Neuron (in vitro differentiated cells): ENCODE measurements at regions not wholly inside any gene's neighbourhood (a gene's known extent, or its start where the extent isn't known, plus 50 kb on each side); places are given as distances from the start of the nearest gene placed in this dataset.

Source experiments
- H2AFZ ChIP-seq: one replicate; pipeline ENCODE4 v1.6.1; 2013; ENCODE audit warnings: low read depth, mild to moderate bottlenecking, inconsistent platforms, low read length, moderate library complexity
- H3K27me3 ChIP-seq: one replicate; pipeline ENCODE4 v1.6.1; 2013; ENCODE audit warnings: low read length; ENCODE audit not compliant: insufficient read depth
- H3K36me3 ChIP-seq: one replicate; pipeline ENCODE4 v1.6.1; 2013; ENCODE audit warnings: low read length; ENCODE audit not compliant: insufficient read depth
- H3K4me1 ChIP-seq: one replicate; pipeline ENCODE4 v1.6.1; 2013; ENCODE audit warnings: low read length; ENCODE audit not compliant: insufficient read depth
- H3K4me3 ChIP-seq: 2 replicates; pipeline ENCODE4 v1.5.1; 2013; ENCODE audit warnings: mild to moderate bottlenecking, low read length, moderate library complexity
- H3K9me3 ChIP-seq: one replicate; pipeline ENCODE4 v1.6.1; 2013; ENCODE audit warnings: low read length

DNA sequence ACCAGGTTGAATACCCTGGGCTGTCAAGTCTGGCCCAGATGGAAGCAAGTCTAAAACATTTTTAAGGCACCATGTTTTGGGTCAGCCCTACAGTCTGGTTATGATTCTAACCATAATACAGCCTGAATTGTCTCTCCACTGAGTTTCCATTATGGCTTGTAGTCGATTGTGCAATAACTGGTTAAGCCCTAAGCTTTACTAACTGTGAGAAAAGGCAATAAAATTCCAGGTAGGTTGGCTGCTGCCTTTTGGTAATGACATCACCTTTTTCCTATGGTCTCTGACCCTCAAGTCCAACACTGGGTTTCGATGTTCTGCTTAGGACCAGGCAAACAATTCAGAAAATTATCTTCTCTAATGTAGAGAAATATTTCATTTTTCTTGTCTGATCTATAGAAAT, 243.3 kb downstream of the ACTL7B start:
- Histone ChIP-seq H3K36me3 (no peaks in the 10 kb centered on the region), H3K4me1 (no peaks in the 10 kb centered on the region), H3K4me3 (no peak overlapping the region), H2AFZ (no peak overlapping the region), H3K9me3 (no peaks in the 10 kb centered on the region), H3K27me3 (no peaks in the 10 kb centered on the region)

DNA sequence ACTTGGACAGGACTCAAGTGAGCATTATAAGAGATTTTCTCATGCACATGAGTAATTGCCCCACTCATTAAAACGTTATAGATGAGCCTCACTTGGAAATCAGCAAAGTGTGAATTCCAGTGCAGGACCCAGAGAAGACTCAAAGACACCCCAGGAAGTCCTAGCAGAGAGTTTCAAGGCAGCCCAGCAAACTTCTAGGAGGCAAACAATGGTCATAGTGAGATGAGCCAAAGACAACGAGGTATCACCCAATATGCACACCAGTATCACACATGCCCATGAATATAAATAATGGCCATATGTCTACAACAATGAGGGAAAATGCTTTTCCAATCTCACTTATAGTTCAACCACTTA, 245.9 kb downstream of the ACTL7B start:
- H2AFZ ChIP-seq: no peak overlapping the region
- H3K36me3 ChIP-seq: no peaks in the 10 kb centered on the region
- H3K27me3 ChIP-seq: no peaks in the 10 kb centered on the region
- H3K4me1 ChIP-seq: no peaks in the 10 kb centered on the region
- no peaks in the 10 kb centered on the region for H3K9me3 ChIP-seq
- no peak overlapping the region for H3K4me3 ChIP-seq

GRCh38 chr9:108609227-108609896, 246.4 kb downstream of the ACTL7B start:
- H3K27me3 ChIP-seq: no peaks in the 10 kb centered on the region
- H3K4me3 ChIP-seq: no peak overlapping the region
- no peaks in the 10 kb centered on the region for H3K36me3 ChIP-seq
- H3K4me1 ChIP-seq: no peaks in the 10 kb centered on the region
- H3K9me3 ChIP-seq: no peaks in the 10 kb centered on the region
- H2AFZ ChIP-seq: no peak overlapping the region

GRCh38 chr9:108607607-108608006, 248.2 kb downstream of the ACTL7B start:
- no peaks in the 10 kb centered on the region for H3K4me1 ChIP-seq
- no peaks in the 10 kb centered on the region for H3K36me3 ChIP-seq
- H3K27me3 ChIP-seq: no peaks in the 10 kb centered on the region

GRCh38 chr9:108606401-108606800, 249.4 kb downstream of the ACTL7B start:
- no peaks in the 10 kb centered on the region for H3K27me3 ChIP-seq

More at GRCh38 chr9:108607607-108608006, 248.2 kb downstream of the ACTL7B start:
- H2AFZ ChIP-seq: no peak overlapping the region
- H3K4me3 ChIP-seq: no peak overlapping the region
- H3K9me3 ChIP-seq: no peaks in the 10 kb centered on the region

DNA sequence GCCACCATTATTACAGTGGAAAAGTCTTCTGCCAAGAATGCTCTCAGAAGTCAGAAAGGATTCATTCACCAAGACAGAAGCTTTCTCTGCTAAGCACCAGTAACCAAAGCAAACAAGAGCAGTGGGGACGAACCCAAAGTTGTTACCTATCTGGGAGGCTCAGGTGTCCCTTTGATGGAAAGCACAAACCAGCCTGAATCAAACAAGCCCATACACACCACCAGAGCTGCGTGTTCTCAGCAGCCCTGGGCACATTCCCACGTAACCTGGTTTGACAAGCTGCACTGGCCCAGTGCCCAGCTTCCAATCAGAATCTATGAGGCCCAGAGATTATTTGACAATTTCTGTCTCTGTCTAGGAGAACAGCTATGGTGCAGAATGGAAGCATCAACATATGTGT, 252.6 kb downstream of the ACTL7B start:
- H3K9me3 ChIP-seq: no peaks in the 10 kb centered on the region
- H3K4me3 ChIP-seq: no peak overlapping the region
- H3K27me3 ChIP-seq: no peaks in the 10 kb centered on the region
- peaks cover 3% of the 10 kb centered on the region for H3K4me1 ChIP-seq
- H2AFZ ChIP-seq: no peak overlapping the region
- H3K36me3 ChIP-seq: no peaks in the 10 kb centered on the region

More at GRCh38 chr9:108606401-108606800, 249.4 kb downstream of the ACTL7B start:
- no peaks in the 10 kb centered on the region for H3K36me3 ChIP-seq
- H3K4me1 ChIP-seq: no peaks in the 10 kb centered on the region
- H2AFZ ChIP-seq: no peak overlapping the region
- H3K4me3 ChIP-seq: no peak overlapping the region
- H3K9me3 ChIP-seq: no peaks in the 10 kb centered on the region

GRCh38 chr9:108600896-108601295, 254.9 kb downstream of the ACTL7B start:
- no peaks in the 10 kb centered on the region for H3K9me3 ChIP-seq
- H3K27me3 ChIP-seq: no peaks in the 10 kb centered on the region
- H3K4me1 ChIP-seq: peaks cover 3% of the 10 kb centered on the region
- H3K4me3 ChIP-seq: no peak overlapping the region
- no peaks in the 10 kb centered on the region for H3K36me3 ChIP-seq
- H2AFZ ChIP-seq: no peak overlapping the region

GRCh38 chr9:108599571-108599970, 256.2 kb downstream of the ACTL7B start:
- Histone ChIP-seq H3K9me3 (no peaks in the 10 kb centered on the region), H3K4me1 (peaks cover 3% of the 10 kb centered on the region), H3K4me3 (no peak overlapping the region), H2AFZ (no peak overlapping the region), H3K27me3 (no peaks in the 10 kb centered on the region), H3K36me3 (no peaks in the 10 kb centered on the region)

DNA sequence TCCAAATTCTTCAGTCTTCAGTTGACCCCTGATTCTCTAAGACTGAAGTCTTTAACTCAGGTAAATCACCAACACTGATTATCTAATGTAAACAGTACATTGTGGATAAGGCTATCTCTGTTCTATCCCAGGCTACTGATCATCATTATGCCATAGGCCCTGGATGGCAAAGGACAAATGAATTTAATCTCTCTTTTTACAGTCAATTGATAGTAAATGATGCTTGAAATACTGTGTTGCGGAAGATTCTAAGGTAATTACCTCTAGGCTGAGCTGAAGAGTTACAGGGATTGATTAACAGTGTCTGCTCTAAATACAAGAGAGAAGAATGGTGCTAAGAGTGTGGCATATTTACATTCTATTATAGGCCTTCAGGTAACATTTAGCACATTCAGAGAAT, 264.7 kb downstream of the ACTL7B start:
- Histone ChIP-seq H3K4me3 (no peak overlapping the region), H2AFZ (no peak overlapping the region), H3K4me1 (no peaks in the 10 kb centered on the region), H3K27me3 (no peaks in the 10 kb centered on the region), H3K9me3 (no peaks in the 10 kb centered on the region), H3K36me3 (no peaks in the 10 kb centered on the region)

DNA sequence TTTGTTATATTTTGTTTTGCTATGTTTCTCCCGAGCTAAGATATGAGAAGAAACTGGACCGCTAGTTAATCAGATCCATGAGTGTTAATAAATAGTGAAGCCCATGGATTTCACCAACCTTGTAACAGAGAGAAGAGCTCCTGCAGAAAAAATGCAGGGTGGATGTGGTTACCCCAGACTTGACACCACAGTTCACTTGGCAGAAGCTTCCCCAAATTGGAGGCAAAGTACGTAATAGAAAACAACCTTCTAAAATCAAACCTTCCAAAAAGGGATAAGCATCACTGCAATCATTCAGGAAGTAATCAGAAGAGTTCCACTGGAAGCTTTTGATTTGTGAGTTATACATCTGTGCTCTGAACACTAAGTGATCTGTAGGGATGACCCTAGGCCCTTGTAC, 267.5 kb downstream of the ACTL7B start:
- H3K36me3 ChIP-seq: no peaks in the 10 kb centered on the region
- no peak overlapping the region for H2AFZ ChIP-seq
- H3K4me3 ChIP-seq: no peak overlapping the region
- no peaks in the 10 kb centered on the region for H3K27me3 ChIP-seq
- H3K4me1 ChIP-seq: no peaks in the 10 kb centered on the region
- no peaks in the 10 kb centered on the region for H3K9me3 ChIP-seq

DNA sequence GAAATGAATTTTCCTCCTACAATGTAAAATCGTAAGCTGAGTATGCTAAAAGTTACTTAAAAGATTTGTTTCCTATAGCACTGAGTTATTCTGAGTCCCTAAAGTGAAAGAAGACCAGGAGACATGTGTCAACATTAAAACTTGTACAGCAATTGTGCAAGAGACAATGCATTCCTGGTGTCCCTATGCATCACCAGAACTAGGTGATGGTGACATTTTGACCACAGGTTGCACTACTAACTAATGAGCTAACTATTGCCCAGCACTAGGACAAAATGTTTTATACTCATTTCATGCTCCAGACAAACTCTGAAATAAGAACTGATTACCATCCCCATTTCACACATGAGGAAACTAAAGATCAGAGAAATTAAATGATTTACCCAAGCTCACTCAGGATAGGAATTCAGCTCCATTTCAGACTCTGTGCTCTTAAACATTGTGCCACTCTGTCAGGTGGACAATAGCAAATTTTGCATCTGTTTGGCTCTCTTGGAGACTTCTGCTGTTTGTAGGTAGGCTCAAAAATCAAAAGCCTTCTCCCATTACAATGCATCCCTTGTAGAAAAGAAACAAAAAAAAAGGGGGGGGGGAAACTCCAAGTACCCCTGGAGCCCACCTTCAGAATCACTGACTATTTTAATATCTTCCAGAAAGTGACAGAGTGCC, 269.2 kb downstream of the ACTL7B start:
- Histone ChIP-seq H3K4me1 (no peaks in the 10 kb centered on the region), H3K36me3 (no peaks in the 10 kb centered on the region), H3K27me3 (no peaks in the 10 kb centered on the region), H3K9me3 (no peaks in the 10 kb centered on the region), H3K4me3 (no peak overlapping the region), H2AFZ (no peak overlapping the region)

DNA sequence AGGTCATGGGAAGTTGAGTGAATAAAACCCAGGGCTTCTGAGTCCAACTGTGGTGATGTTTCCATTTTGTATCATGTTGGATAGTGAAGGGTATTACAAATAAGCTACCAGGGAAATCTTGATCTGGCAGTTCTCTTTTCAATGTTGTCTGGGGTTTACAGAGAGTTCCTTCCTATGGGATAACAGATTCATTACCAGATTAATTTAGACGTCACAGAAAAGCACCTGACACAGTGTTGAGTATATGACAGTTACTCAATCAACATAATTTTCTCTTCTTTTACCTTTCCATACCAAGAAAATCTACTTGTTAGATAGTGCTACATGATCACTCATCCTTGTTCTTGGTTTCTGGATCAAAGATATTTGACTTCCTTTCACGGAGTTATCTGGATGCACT, 270.9 kb downstream of the ACTL7B start:
- Histone ChIP-seq H2AFZ (no peak overlapping the region), H3K9me3 (no peaks in the 10 kb centered on the region), H3K4me1 (no peaks in the 10 kb centered on the region), H3K4me3 (no peak overlapping the region), H3K27me3 (no peaks in the 10 kb centered on the region), H3K36me3 (no peaks in the 10 kb centered on the region)

DNA sequence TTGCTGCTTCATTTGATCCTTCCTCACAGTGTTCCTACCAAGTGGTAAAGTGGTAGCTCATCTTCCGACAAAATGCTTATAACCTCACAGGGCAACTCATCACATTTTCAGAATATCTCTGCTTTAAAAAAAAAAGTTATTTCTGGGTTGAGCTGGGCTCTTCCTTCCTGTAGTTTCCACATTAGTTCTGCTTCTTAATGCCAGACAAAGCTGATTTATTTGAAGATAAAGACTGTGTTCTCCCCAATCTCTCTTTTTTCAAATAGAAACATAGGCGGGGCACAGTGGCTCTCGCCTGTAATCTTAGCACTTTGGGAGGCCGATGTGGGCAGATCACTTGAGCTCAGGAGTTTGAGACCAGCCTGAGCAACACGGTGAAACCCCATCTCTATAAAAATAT, 273.1 kb downstream of the ACTL7B start:
- no peak overlapping the region for H3K4me3 ChIP-seq
- no peaks in the 10 kb centered on the region for H3K4me1 ChIP-seq
- no peaks in the 10 kb centered on the region for H3K27me3 ChIP-seq
- no peak overlapping the region for H2AFZ ChIP-seq
- H3K36me3 ChIP-seq: no peaks in the 10 kb centered on the region
- H3K9me3 ChIP-seq: no peaks in the 10 kb centered on the region
